Activated CD4-positive, CD25-positive, alpha-beta regulatory T cell (primary cell): ENCODE measurements at regions not wholly inside any gene's neighbourhood (a gene's known extent, or its start where the extent isn't known, plus 50 kb on each side); places are given as distances from the start of the nearest gene placed in this dataset.

ENCODE experiments used
- DNase-seq, 4 experiments: peaks; one replicate each; lab custom pipeline; 2025; lab: John Stamatoyannopoulos, UW

- no peak for DNase-seq
These were observed 139.1 kb upstream of the C14orf180 start for GRCh38 chr14:104440297-104440956.

- no peak for DNase-seq
These were observed 138.1 kb upstream of the C14orf180 start for GRCh38 chr14:104441275-104442106.

GRCh38 chr14:104442107-104442551 lies 137.4 kb upstream of the C14orf180 start:
- no peak for DNase-seq

GRCh38 chr14:104442631-104443390 lies 136.8 kb upstream of the C14orf180 start:
- DNase-seq, result no peak

- DNase-seq, result no peak
These were observed 136.0 kb upstream of the C14orf180 start for GRCh38 chr14:104443391-104444158.

GRCh38 chr14:104444159-104445030 lies 135.2 kb upstream of the C14orf180 start:
- DNase-seq, result no peak

- no peak for DNase-seq
These were observed 134.5 kb upstream of the C14orf180 start for GRCh38 chr14:104445086-104445485.

- DNase-seq, result no peak
These were observed 133.7 kb upstream of the C14orf180 start for GRCh38 chr14:104445832-104446381.

- no peak for DNase-seq
These were observed 133.0 kb upstream of the C14orf180 start for GRCh38 chr14:104446611-104447010.

- no peak for DNase-seq
These were observed 131.8 kb upstream of the C14orf180 start for GRCh38 chr14:104447750-104448149.

- DNase-seq, result no peak
These were observed 131.2 kb upstream of the C14orf180 start for GRCh38 chr14:104448321-104448720.

GRCh38 chr14:104448721-104449120 lies 130.8 kb upstream of the C14orf180 start:
- no peak for DNase-seq

- DNase-seq, result no peak
These were observed 128.7 kb upstream of the C14orf180 start for GRCh38 chr14:104450811-104451401.

GRCh38 chr14:104451474-104451873 lies 128.1 kb upstream of the C14orf180 start:
- no peak for DNase-seq

- no peak for DNase-seq
These were observed 120.7 kb upstream of the C14orf180 start for GRCh38 chr14:104458845-104459244.

- no peak for DNase-seq
These were observed 118.5 kb upstream of the C14orf180 start for GRCh38 chr14:104460791-104461651.

- DNase-seq, result no peak
These were observed 117.7 kb upstream of the C14orf180 start for GRCh38 chr14:104461676-104462449.
